ENCODE measurements at regions not wholly inside any gene's neighbourhood (a gene's known extent, or its start where the extent isn't known, plus 50 kb on each side); places are given as distances from the start of the nearest gene placed in this dataset.

DNA sequence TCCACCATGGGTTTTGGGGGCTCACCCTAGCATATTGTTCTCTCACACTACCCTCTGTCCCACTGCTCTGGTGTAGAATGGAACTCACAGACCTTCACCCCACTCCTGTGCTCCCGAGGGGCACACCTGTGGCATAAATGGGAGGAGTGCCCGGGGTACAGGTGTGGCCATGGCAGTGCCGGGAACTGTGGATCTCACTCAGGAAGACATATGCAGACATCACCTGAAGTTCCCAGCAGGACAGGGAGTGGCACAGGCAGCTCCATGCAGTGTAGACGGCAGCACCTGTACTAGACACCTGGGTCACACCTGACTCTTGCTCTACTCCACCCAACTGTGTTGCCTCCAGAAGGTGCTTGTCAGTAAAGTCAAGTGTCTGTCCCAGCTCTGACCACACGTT lies 57.6 kb upstream of the MRPS22 start:
- DNase-seq: no peak

DNA sequence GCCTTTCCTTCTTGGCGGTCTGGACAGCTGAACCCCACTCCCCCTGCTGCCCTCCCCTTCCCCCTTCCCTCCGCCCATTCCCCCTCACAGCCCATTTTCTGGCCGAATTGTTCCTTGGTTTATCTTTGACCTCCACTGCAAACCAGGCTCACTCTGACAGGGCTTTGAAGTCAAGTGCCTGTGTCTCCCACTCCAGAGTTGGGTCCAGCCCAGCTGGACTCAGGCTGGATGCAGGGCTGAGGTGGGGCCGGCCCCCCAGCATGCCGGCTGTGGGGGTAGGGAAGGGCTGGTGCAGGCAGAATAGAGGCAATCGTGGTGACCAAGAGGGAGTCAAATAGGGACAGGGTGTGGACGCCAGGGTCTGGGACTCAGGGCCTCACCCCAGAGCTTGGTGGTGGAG lies 57.0 kb upstream of the MRPS22 start:
- DNase-seq: no peak

DNA sequence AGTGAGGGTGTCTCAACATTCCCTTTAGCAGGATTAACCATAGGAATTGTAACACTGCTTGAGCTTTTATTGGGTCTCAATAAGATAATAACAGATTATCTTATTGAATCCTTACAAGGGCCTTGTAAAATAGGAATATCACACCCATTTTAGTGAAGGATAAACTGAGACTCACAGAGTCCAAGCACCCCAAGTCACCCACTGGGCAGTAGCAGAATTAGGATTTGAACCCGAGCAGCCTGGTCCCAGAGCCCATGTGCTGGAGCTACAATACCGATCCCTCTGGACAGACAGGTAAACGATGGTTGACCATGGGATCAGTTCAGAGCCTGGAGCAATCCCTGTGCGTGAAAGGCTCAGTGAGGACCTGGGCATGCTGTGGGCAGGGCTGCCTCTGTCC lies 56.3 kb upstream of the MRPS22 start:
- no peak for DNase-seq

DNA sequence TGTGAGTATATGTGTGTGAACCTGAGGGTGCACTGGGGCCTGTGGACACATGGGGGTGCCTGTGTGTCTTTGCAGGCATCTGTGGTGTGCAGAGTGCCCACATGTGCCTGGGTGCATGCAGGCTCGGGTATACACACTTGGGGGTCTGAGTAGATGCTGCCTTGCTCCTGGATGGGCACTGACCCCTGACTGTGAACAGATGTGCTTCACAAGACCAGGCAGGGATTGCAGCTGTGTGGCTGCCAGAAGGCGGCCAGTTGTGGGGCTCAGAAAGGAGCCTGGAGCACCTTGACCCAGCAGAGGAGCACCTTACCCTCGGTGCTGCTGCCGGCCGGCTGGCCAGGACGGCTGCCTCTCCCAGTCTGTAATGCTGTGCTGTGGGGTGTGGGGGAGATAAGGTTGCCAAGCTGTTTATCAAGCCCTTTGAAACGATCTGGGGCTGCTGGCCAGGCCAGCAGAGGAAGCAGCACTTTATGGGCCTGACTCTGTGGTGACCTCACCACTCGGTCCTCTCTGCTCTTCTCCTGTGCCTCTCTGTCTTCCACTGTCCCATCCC lies 55.5 kb upstream of the MRPS22 start:
- no peak for DNase-seq

GRCh38 chr3:139289860-139290524 lies 53.8 kb upstream of the MRPS22 start:
- DNase-seq: no peak

GRCh38 chr3:139291276-139292051 lies 52.4 kb upstream of the MRPS22 start:
- no peak for DNase-seq

DNA sequence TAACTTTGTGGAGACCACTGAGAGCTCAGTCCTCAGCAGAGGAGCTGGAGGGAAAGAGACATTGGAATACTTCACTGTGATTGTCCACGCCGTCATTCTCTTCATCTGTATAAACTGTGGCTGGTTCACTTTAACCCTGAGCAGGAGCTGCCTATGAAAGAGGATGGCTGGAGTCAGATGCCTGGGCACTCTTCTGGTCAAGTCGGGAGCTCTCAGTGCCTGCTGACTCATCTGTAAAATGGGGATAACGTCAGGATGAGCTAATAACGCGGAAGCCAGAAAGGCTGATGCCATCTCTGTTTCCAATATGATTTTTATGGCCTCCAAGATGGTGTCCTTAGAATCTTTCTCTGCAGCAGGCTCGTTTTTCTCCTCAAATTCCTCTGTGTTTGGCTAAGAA lies 51.6 kb upstream of the MRPS22 start:
- DNase-seq: no peak

DNA sequence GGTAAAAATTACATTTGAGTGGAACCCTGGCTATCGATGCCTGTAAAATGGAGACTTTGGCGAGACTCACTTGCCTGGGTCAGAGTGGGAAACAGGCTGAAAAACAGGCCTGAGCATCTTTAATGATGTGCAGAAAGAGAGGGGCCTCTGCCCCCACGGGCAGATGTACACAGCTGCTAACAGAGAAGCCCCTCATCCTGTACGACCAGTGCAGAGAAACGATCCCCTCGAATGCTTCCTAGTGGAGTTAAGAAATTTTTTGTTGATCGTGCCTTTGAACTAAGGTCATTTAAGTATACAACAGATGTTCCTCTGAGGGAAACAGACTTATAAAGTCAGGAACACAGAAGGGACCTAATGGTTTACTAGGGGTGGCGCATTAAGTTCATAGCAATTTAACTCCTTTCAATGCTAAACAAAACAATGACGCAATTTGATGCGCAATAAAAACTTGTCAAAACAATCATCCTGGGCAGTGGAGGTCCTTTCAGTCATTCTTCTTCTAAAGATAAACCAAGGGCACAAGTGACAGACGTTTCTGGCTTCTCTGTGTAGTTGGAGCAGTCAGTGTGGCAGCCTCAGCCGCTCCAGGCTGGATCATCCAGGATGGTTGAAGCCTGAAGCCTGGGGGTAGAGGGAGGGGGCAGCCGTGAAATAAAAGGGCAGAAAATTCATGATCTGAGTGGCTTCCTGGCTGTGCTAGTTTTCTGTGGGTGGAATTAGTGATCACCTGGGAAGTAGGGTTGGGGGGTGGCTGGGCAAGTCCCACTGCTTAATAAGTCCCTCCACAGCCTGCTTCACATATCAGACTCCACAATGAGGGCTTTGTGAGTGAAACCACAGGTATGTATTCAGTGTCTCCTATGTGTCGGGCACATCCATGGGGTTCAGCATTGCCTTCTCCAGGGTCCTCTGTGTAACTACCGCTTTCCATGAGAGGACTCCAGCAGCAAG lies 50.8 kb upstream of the MRPS22 start:
- no peak for DNase-seq

- no peak for DNase-seq
Observed at GRCh38 chr3:139293665-139294023, 50.2 kb upstream of the MRPS22 start.
